CD8-positive, alpha-beta memory T cell (primary cell): ENCODE measurements at regions not wholly inside any gene's neighbourhood (a gene's known extent, or its start where the extent isn't known, plus 50 kb on each side); places are given as distances from the start of the nearest gene placed in this dataset.
"Not testable (repeated sequence)": the region's sequence is repeated elsewhere in the genome, so short reads cannot be mapped to it uniquely, and the experiment has no call there.

Experiments used
- CTCF ChIA-PET: fragments of 350-600 bp; sonication (Branson Sonifier 250); formaldehyde crosslinking; loops from one replicate; lab custom pipeline; 2021; ENCODE audit warnings: antibody characterized with exemption; lab: Charles Lee
- POLR2A ChIA-PET: fragments of 350-600 bp; sonication (Branson Sonifier 250); formaldehyde crosslinking; loops from one replicate; lab custom pipeline; 2021; ENCODE audit warnings: antibody characterized with exemption; lab: Charles Lee
- DNase-seq, 5 donors: peaks; one replicate each; pipeline versions ENCODE4 v3.0.0 to v3.0.0-alpha.2; 2020 to 2022; ENCODE audit warnings: mixed read lengths in 1 of 5
- H3K27ac ChIP-seq: one replicate; pipeline ENCODE4 v1.7.0; 2013; ENCODE audit warnings: low read depth, mild to moderate bottlenecking, low read length, moderate library complexity
- H3K27me3 ChIP-seq: 2 replicates; pipeline ENCODE4 v1.7.0; 2013; ENCODE audit warnings: low read length, mild to moderate bottlenecking; ENCODE audit not compliant: insufficient read depth, poor library complexity, severe bottlenecking
- H3K36me3 ChIP-seq: 2 replicates; pipeline ENCODE4 v1.7.0; 2013; ENCODE audit warnings: mild to moderate bottlenecking, low read length, moderate library complexity; ENCODE audit not compliant: insufficient read depth
- H3K4me1 ChIP-seq: 2 replicates; pipeline ENCODE4 v1.7.0; 2013; ENCODE audit warnings: mild to moderate bottlenecking, low read length, moderate library complexity; ENCODE audit not compliant: insufficient read depth
- H3K4me3 ChIP-seq: 2 replicates; pipeline ENCODE4 v1.7.0; 2013; ENCODE audit warnings: mild to moderate bottlenecking, low read length
- H3K9me3 ChIP-seq: 2 replicates; pipeline ENCODE4 v1.7.0; 2013; ENCODE audit warnings: mild to moderate bottlenecking, low read length
- H3K27ac Mint-ChIP-seq, 8 donors: one replicate each; pipeline ENCODE4 v1.8.0; 2020 to 2021; ENCODE audit warnings: mixed read lengths in 8 of 8, mild to moderate bottlenecking in 6 of 8, inconsistent platforms in 3 of 8, moderate library complexity in 3 of 8
- H3K27me3 Mint-ChIP-seq, 2 donors: one replicate each; pipeline ENCODE4 v1.8.0; 2020 to 2021; ENCODE audit warnings: mixed read lengths in 2 of 2, mild to moderate bottlenecking in 1 of 2, moderate library complexity in 1 of 2
- H3K36me3 Mint-ChIP-seq, 3 donors: one replicate each; pipeline ENCODE4 v1.8.0; 2020 to 2021; ENCODE audit warnings: mixed read lengths in 3 of 3, inconsistent platforms in 1 of 3, mild to moderate bottlenecking in 1 of 3
- H3K4me1 Mint-ChIP-seq, 3 donors: one replicate each; pipeline ENCODE4 v1.8.0; 2020 to 2021; ENCODE audit warnings: mixed read lengths in 3 of 3, inconsistent platforms in 1 of 3, mild to moderate bottlenecking in 1 of 3
- H3K4me3 Mint-ChIP-seq, 7 donors: one replicate each; pipeline ENCODE4 v1.8.0; 2020 to 2021; ENCODE audit warnings: mixed read lengths in 7 of 7, mild to moderate bottlenecking in 6 of 7, moderate library complexity in 4 of 7, inconsistent platforms in 2 of 7
- H3K9me3 Mint-ChIP-seq, 5 donors: one replicate each; pipeline ENCODE4 v1.8.0; 2020 to 2022; ENCODE audit warnings: mixed read lengths in 5 of 5, mild to moderate bottlenecking in 3 of 5, moderate library complexity in 2 of 5, inconsistent platforms in 1 of 5

DNA sequence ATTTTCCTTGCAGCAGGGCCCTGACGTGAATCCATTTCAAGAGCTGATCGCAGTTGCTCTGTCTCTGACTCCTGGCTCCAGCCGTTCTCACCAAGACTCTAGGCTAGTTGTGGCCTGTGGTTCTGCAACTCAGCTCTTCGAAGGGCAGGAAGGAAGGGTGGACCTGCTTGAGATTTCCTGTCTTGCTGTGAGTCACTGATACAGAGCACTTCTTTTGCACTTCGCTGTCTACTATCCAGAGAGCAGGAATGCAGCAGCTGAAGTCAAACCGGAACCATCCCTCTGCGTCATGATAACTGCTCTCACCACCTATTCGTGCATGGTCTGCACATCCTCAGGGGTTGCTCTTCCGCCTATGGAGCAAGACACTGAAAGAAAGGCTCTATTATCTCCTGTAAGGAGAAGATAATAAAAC lies 59.7 kb downstream of the RAP2B start:
- Mint-ChIP-seq H3K9me3 (peaks cover 0 to 7% (median 3%) of the 10 kb centered on the region in 5 donors), H3K27me3 (no peaks in the 10 kb centered on the region), H3K27ac (peak overlapping the region; percentile 84 to 100 (median 98)), H3K4me1 (peaks cover 62 to 73% (median 71%) of the 10 kb centered on the region in 3 donors), H3K36me3 (peaks cover 4 to 24% (median 11%) of the 10 kb centered on the region in 3 donors), H3K4me3 (peak overlapping the region; percentile 5 to 83 (median 76))
- H3K4me1 ChIP-seq: peaks cover 61% of the 10 kb centered on the region
- POLR2A ChIA-PET: interaction anchor here (0.8 to 3.2 kb wide), 7 partner anchors 12 to 402 kb away, joined by 3 to 40 read pairs (median 3); partner anchors contain the start of gene RAP2B
- H3K27me3 ChIP-seq: no peaks in the 10 kb centered on the region
- DNase-seq: peak; percentile 59 to 90 (median 85)
- H3K36me3 ChIP-seq: no peaks in the 10 kb centered on the region
- H3K9me3 ChIP-seq: no peaks in the 10 kb centered on the region
- CTCF ChIA-PET: interaction anchor here (1.0 to 2.7 kb wide), 9 partner anchors 9 to 69 kb away, joined by 4 to 13 read pairs (median 5); partner anchors contain the start of gene RAP2B
- peak overlapping the region; percentile 25 for H3K4me3 ChIP-seq
- H3K27ac ChIP-seq: peak overlapping the region; percentile 55

DNA sequence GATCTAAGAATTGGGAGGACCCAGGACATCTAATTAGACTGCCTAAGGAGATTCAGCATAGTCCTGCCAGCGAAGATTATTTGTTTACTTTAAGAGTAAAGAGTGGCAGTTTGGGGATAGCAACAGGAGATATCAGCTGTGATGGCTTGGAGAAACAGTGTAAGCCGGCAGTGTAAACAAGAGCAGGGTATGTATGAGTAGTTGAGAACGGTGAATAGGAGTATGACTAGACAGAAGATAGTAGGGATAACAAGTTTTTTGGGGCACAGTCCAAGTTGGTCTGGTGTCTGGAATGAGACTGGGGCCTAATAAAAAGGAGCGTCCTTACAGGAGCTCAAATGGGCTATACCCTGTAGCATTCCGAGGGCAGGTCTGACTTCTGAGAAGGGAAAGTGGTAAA lies 64.9 kb downstream of the RAP2B start:
- H3K27ac ChIP-seq, H3K27ac Mint-ChIP-seq, H3K4me3 Mint-ChIP-seq, DNase-seq, H3K4me3 ChIP-seq, H3K36me3 ChIP-seq, H3K36me3 Mint-ChIP-seq, H3K27me3 Mint-ChIP-seq, CTCF ChIA-PET, H3K9me3 ChIP-seq, H3K9me3 Mint-ChIP-seq, H3K27me3 ChIP-seq, POLR2A ChIA-PET: not testable (repeated sequence)
- H3K4me1 Mint-ChIP-seq: peaks cover 25 to 31% (median 26%) of the 10 kb centered on the region in 3 donors
- H3K4me1 ChIP-seq: peaks cover 23% of the 10 kb centered on the region

DNA sequence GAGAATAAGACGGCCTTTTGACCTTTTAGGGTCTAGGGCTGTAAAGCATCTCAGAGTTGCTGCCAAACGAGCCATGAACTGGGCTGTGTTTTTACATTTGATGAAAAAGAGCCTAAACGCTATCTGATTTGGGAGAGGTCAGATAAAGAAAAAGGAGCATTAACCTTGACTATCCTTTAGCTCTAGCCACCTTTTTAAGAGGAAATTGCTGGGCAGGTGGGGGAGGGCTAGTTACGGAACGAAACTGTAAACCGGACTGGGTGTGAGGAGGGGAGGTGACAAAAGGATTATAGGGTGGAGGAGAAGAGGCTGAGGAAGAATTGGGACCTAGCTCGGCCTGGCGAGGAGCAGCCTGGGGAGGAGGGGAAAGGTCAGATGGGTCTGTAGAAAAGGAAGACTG lies 68.4 kb downstream of the RAP2B start:
- H3K4me3 Mint-ChIP-seq, H3K36me3 ChIP-seq, H3K27me3 Mint-ChIP-seq, H3K4me1 ChIP-seq, H3K36me3 Mint-ChIP-seq, H3K27ac ChIP-seq, H3K4me3 ChIP-seq, POLR2A ChIA-PET, DNase-seq, H3K27me3 ChIP-seq, CTCF ChIA-PET, H3K9me3 Mint-ChIP-seq, H3K9me3 ChIP-seq: not testable (repeated sequence)
- Mint-ChIP-seq H3K27ac (peak overlapping the region in 3 of 8 donors; percentile 8 to 84 (median 18)), H3K4me1 (peaks cover 14 to 22% (median 15%) of the 10 kb centered on the region in 3 donors)

DNA sequence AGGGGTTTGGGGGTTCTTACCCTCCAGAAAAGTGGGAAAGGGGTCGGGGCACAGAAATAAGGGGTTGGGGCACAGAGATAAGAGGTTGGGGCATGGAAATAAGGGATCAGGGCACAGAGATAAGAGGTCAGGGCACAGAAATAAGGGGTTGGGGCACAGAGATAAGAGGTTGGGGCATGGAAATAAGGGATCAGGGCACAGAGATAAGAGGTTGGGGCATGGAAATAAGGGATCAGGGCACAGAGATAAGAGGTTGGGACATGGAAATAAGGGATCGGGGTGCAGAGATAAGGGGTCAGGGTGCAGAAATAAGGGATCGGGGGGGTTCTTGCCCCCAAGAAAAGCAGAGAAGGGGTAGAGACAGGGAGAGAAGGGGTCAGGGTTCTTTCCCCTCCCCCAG lies 69.2 kb downstream of the RAP2B start:
- H3K4me3 ChIP-seq, H3K4me3 Mint-ChIP-seq, H3K9me3 Mint-ChIP-seq, H3K27me3 Mint-ChIP-seq, POLR2A ChIA-PET, CTCF ChIA-PET, H3K36me3 ChIP-seq, H3K9me3 ChIP-seq, H3K4me1 ChIP-seq, H3K27ac ChIP-seq, H3K36me3 Mint-ChIP-seq, H3K27me3 ChIP-seq, DNase-seq: not testable (repeated sequence)
- peak overlapping the region in 2 of 8 donors; percentile 40 to 52 for H3K27ac Mint-ChIP-seq
- H3K4me1 Mint-ChIP-seq: peaks cover 14 to 22% (median 15%) of the 10 kb centered on the region in 3 donors

DNA sequence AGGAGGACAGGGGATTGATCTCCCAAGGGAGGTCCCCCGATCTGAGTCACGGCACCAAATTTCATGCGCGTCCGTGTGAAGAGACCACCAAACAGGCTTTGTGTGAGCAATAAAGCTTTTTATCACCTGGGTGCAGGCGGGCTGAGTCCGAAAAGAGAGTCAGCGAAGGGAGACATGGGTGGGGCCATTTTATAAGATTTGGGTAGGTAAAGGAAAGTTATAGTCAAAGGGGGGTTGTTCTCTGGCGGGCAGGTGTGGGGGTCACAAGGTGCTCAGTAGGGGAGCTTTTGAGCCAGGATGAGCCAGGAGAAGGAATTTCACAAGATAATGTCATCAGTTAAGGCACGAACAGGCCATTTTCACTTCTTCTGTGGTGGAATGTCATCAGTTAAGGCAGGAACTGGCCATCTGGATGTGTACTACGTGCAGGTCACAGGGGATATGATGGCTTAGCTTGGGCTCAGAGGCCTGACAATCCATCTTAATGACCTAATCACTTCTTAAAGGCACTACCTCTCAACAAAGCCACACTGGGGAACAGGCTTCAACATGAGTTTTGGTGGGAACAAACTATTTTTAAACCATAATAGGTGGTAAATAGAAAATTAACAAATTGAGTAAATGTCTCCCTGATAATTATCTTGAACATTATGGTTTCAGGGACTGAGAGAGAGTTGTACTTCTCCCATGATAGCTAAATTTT lies 70.2 kb downstream of the RAP2B start:
- H3K9me3 Mint-ChIP-seq, CTCF ChIA-PET, H3K4me3 ChIP-seq, H3K36me3 Mint-ChIP-seq, H3K9me3 ChIP-seq, H3K27ac ChIP-seq, H3K36me3 ChIP-seq, DNase-seq, POLR2A ChIA-PET, H3K27me3 ChIP-seq, H3K27me3 Mint-ChIP-seq, H3K4me1 ChIP-seq, H3K4me3 Mint-ChIP-seq: not testable (repeated sequence)
- Mint-ChIP-seq H3K27ac (peak overlapping the region in 2 of 8 donors; percentile 52 to 59), H3K4me1 (peaks cover 14 to 22% (median 15%) of the 10 kb centered on the region in 3 donors)

DNA sequence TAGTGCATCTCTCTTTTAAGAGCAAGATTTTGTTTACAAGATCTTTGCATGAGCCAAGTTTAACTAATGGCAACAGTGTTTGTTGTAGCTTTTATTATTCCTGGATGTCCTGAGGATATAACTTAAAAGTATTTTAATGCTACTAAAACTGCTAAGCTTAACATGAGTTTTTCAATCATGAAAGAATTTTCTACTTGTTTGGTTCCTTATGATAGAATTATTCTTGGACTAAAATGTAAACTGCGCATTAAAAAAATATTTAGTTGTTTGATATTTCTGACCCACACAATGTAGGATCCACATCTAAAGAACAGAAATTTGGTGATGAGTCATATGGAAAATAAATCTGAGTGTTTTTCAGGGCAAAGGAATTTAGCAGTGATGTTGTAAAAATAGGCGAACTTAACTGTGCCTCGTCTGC lies 70.8 kb downstream of the RAP2B start:
- Mint-ChIP-seq H3K36me3 (peaks cover 0 to 5% (median 1%) of the 10 kb centered on the region in 3 donors), H3K27ac (peak overlapping the region in 1 of 8 donors; percentile 50), H3K4me1 (peaks cover 14 to 22% (median 15%) of the 10 kb centered on the region in 3 donors), H3K27me3 (peaks cover 0 to 2% of the 10 kb centered on the region in 2 donors), H3K4me3 (no peak overlapping the region), H3K9me3 (peaks cover 0 to 2% (median 2%) of the 10 kb centered on the region in 5 donors)
- DNase-seq: no peak
- Histone ChIP-seq H3K36me3 (no peaks in the 10 kb centered on the region), H3K9me3 (no peaks in the 10 kb centered on the region), H3K4me3 (no peak overlapping the region), H3K4me1 (peaks cover 8% of the 10 kb centered on the region), H3K27me3 (no peaks in the 10 kb centered on the region), H3K27ac (no peak overlapping the region)
- POLR2A ChIA-PET: no interaction called here
- CTCF ChIA-PET: no interaction called here

DNA sequence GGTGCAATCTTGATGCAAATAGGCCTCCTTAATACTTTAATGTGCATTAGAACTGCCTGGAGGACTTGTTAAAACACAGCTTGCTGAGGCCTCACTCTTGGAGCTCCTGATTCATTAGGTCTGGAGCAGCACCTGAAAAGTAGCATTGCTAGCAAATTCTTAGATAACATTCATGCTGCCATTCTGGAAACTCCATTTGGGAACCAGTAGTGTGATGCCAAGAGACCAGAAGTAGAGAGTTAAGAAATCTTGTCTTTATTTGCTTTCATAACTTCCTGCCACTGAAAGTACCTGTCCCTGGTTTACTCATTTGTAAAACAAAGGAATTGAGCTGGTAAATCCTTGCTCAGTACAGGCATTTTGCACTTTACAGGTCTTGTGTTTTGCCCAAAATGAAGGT lies 72.0 kb downstream of the RAP2B start:
- Histone ChIP-seq H3K4me1 (peaks cover 8% of the 10 kb centered on the region), H3K27me3 (no peaks in the 10 kb centered on the region), H3K36me3 (no peaks in the 10 kb centered on the region), H3K27ac (no peak overlapping the region), H3K4me3 (no peak overlapping the region), H3K9me3 (no peaks in the 10 kb centered on the region)
- Mint-ChIP-seq H3K27me3 (peaks cover 0 to 2% of the 10 kb centered on the region in 2 donors), H3K27ac (peak overlapping the region in 6 of 8 donors; percentile 16 to 85 (median 52)), H3K36me3 (peaks cover 0 to 5% (median 1%) of the 10 kb centered on the region in 3 donors), H3K4me3 (no peak overlapping the region), H3K9me3 (peaks cover 0 to 2% (median 2%) of the 10 kb centered on the region in 5 donors), H3K4me1 (peaks cover 14 to 22% (median 15%) of the 10 kb centered on the region in 3 donors)
- CTCF ChIA-PET: interaction anchor here (1.2 kb wide), 1 partner anchor 12 kb away, joined by 9 read pairs; no protein-coding TSS in a partner anchor
- POLR2A ChIA-PET: no interaction called here
- no peak for DNase-seq

DNA sequence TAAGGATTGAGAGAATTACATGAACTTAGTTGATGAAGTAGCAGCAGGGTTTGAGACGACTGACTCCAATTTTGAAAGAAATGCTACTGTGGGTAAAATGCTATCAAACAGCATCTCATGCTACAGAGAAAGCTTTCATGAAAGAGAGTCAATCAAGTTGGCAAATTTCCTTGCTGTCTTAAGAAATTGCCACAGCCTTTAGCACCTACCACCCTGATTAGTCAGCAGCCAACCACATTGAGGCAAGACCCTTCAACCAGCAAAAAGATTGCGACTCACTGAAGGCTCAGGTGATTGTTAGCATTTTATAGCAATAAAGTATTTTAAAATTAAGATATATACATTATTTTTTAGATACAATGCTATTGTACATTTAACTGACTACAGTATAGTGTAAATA lies 80.9 kb downstream of the RAP2B start:
- DNase-seq: peak in 2 of 5 donors; percentile 59 to 61
- Mint-ChIP-seq H3K4me1 (peaks cover 35 to 60% (median 47%) of the 10 kb centered on the region in 3 donors), H3K4me3 (peak overlapping the region in 6 of 7 donors; percentile 40 to 79 (median 52)), H3K36me3 (peaks cover 0 to 8% (median 0%) of the 10 kb centered on the region in 3 donors), H3K9me3 (peaks cover 0 to 3% (median 0%) of the 10 kb centered on the region in 5 donors), H3K27me3 (no peaks in the 10 kb centered on the region), H3K27ac (peak overlapping the region; percentile 51 to 93 (median 87))
- no peaks in the 10 kb centered on the region for H3K9me3 ChIP-seq
- ChIA-PET POLR2A (no interaction called here), CTCF (no interaction called here)
- peaks cover 19% of the 10 kb centered on the region for H3K4me1 ChIP-seq
- no peaks in the 10 kb centered on the region for H3K27me3 ChIP-seq
- H3K27ac ChIP-seq: no peak overlapping the region
- no peaks in the 10 kb centered on the region for H3K36me3 ChIP-seq
- no peak overlapping the region for H3K4me3 ChIP-seq
